Neural cell (in vitro differentiated cells): ENCODE measurements at regions not wholly inside any gene's neighbourhood (a gene's known extent, or its start where the extent isn't known, plus 50 kb on each side); places are given as distances from the start of the nearest gene placed in this dataset.

Experiments
- H2AFZ ChIP-seq: fragments of 200-600, 300-800 bp; sonication (generic), shearing (Covaris generic); 2 replicates; pipeline ENCODE4 v1.6.0; 2014; ENCODE audit warnings: low read depth, mild to moderate bottlenecking, antibody characterized with exemption, low read length, moderate library complexity
- H3F3A ChIP-seq: fragments of 200-600 bp; shearing (Covaris generic); 2 replicates; pipeline ENCODE4 v1.6.1; 2016; ENCODE audit warnings: mild to moderate bottlenecking, moderate library complexity, mixed read lengths, antibody characterized with exemption, low read length; ENCODE audit not compliant: insufficient read depth, poor library complexity, severe bottlenecking
- H3K27ac ChIP-seq: fragments of 200-600, 300-800 bp; sonication (generic), shearing (Covaris generic); 2 replicates; pipeline ENCODE4 v1.5.1; 2014; ENCODE audit warnings: mild to moderate bottlenecking, low read length, moderate library complexity
- H3K27me3 ChIP-seq: fragments of 300-800, 200-600 bp; sonication (generic), shearing (Covaris generic); 2 replicates; pipeline ENCODE4 v1.6.0; 2014; ENCODE audit warnings: mild to moderate bottlenecking, low read depth, low read length, moderate library complexity; ENCODE audit not compliant: insufficient read depth
- H3K36me3 ChIP-seq: fragments of 300-800, 200-600 bp; sonication (generic), shearing (Covaris generic); 2 replicates; pipeline ENCODE4 v1.5.1; 2014; ENCODE audit warnings: mild to moderate bottlenecking, antibody characterized with exemption, low read length, moderate library complexity; ENCODE audit not compliant: insufficient read depth
- H3K4me2 ChIP-seq: fragments of 300-800, 200-600 bp; sonication (generic), shearing (Covaris generic); 2 replicates; pipeline ENCODE4 v1.6.0; 2014; ENCODE audit warnings: mild to moderate bottlenecking, low read length
- H3K4me3 ChIP-seq: fragments of 300-800, 200-600 bp; sonication (generic), shearing (Covaris generic); 2 replicates; pipeline ENCODE4 v1.5.1; 2014; ENCODE audit warnings: mild to moderate bottlenecking, low read length, moderate library complexity
- H3K79me2 ChIP-seq: fragments of 200-600 bp; shearing (Covaris generic); replicated peaks from 2 replicates; pipeline ENCODE4 v1.6.0; 2014; ENCODE audit warnings: mild to moderate bottlenecking, low read length, moderate library complexity; ENCODE audit not compliant: insufficient read depth
- H3K9ac ChIP-seq: fragments of 300-800, 200-600 bp; sonication (generic), shearing (Covaris generic); 2 replicates; pipeline ENCODE4 v1.6.1; 2016; ENCODE audit warnings: mild to moderate bottlenecking, low read length, mixed read lengths
- H3K9me2 ChIP-seq: fragments of 200-600 bp; shearing (Covaris generic); 2 replicates; pipeline ENCODE4 v1.6.1; 2016; ENCODE audit warnings: mild to moderate bottlenecking, low read length, mixed read lengths; ENCODE audit not compliant: insufficient read depth
- H3K9me3 ChIP-seq: fragments of 200-600, 300-800 bp; sonication (generic), shearing (Covaris generic); 2 replicates; pipeline ENCODE4 v1.6.1; 2016; ENCODE audit warnings: mild to moderate bottlenecking, mixed run types, low read length, moderate library complexity, mixed read lengths
- H4K20me1 ChIP-seq: fragments of 200-600 bp; shearing (Covaris generic); 2 replicates; pipeline ENCODE4 v1.6.1; 2016; ENCODE audit warnings: mild to moderate bottlenecking, mixed run types; ENCODE audit not compliant: insufficient read depth
- CTCF ChIP-seq: fragments of 450-650 bp; IDR thresholded peaks from 2 replicates; pipeline ENCODE4 v1.5.1; 2014; ENCODE audit warnings: antibody characterized with exemption, mild to moderate bottlenecking, moderate library complexity; ENCODE audit not compliant: poor library complexity, severe bottlenecking
- EP300 ChIP-seq: fragments of 450-650 bp; conservative IDR thresholded peaks from 2 replicates; pipeline ENCODE4 v1.6.1; 2014; ENCODE audit warnings: antibody characterized with exemption, mild to moderate bottlenecking, moderate library complexity; ENCODE audit not compliant: poor library complexity, severe bottlenecking
- EZH2 ChIP-seq: fragments of 200-600, 300-800 bp; shearing (Covaris generic), sonication (generic); IDR thresholded peaks from 2 replicates; pipeline ENCODE4 v1.6.1; 2014; ENCODE audit warnings: antibody characterized with exemption, low read length, borderline replicate concordance, mild to moderate bottlenecking; ENCODE audit not compliant: insufficient read depth, poor library complexity, severe bottlenecking
- MXI1 ChIP-seq: fragments of 450-650 bp; conservative IDR thresholded peaks from 2 replicates; pipeline ENCODE4 v1.6.1; 2014; ENCODE audit warnings: antibody characterized with exemption, mild to moderate bottlenecking; ENCODE audit not compliant: poor library complexity, severe bottlenecking
- POLR2AphosphoS5 ChIP-seq: IDR thresholded peaks from 2 replicates; pipeline ENCODE4 v1.6.1; 2012
- RAD21 ChIP-seq: fragments of 450-650 bp; conservative IDR thresholded peaks from 2 replicates; pipeline ENCODE4 v1.6.1; 2014; ENCODE audit warnings: antibody characterized with exemption, mild to moderate bottlenecking, moderate library complexity
- REST ChIP-seq: IDR thresholded peaks from 2 replicates; pipeline ENCODE4 v1.6.1; 2012; ENCODE audit warnings: borderline replicate concordance
- SMC3 ChIP-seq: fragments of 450-650 bp; conservative IDR thresholded peaks from 2 replicates; pipeline ENCODE4 v1.6.1; 2014; ENCODE audit warnings: antibody characterized with exemption, mild to moderate bottlenecking, moderate library complexity; ENCODE audit not compliant: poor library complexity
- TAF1 ChIP-seq: IDR thresholded peaks from 2 replicates; pipeline ENCODE4 v1.6.1; 2012; ENCODE audit warnings: low read depth

GRCh38 chr13:44112700-44113329 lies 233.1 kb downstream of the LACC1 start:
- Histone ChIP-seq H3F3A (no peaks in the 10 kb centered on the region), H3K27ac (no peak overlapping the region), H2AFZ (no peak overlapping the region), H3K79me2 (no peaks in the 10 kb centered on the region), H3K9me2 (no peaks in the 10 kb centered on the region), H3K36me3 (no peaks in the 10 kb centered on the region), H3K27me3 (no peaks in the 10 kb centered on the region), H3K9ac (no peak overlapping the region), H4K20me1 (no peaks in the 10 kb centered on the region), H3K4me2 (no peak overlapping the region), H3K4me3 (no peak overlapping the region), H3K9me3 (no peaks in the 10 kb centered on the region)
- TF ChIP-seq POLR2AphosphoS5 (no peak), TAF1 (no peak), REST (no peak), RAD21 (no peak), SMC3 (no peak), MXI1 (no peak), EP300 (no peak), CTCF (no peak), EZH2 (no peak)

GRCh38 chr13:44116562-44117332 lies 237.0 kb downstream of the LACC1 start:
- no peak overlapping the region for H3K9ac ChIP-seq
- no peaks in the 10 kb centered on the region for H3K36me3 ChIP-seq
- no peak overlapping the region for H2AFZ ChIP-seq
- H3K4me2 ChIP-seq: no peak overlapping the region
- TF ChIP-seq SMC3 (no peak), REST (no peak), TAF1 (no peak), MXI1 (no peak), RAD21 (no peak), CTCF (no peak), EP300 (no peak), POLR2AphosphoS5 (no peak), EZH2 (no peak)
- no peaks in the 10 kb centered on the region for H3K79me2 ChIP-seq
- no peak overlapping the region for H3K4me3 ChIP-seq
- no peaks in the 10 kb centered on the region for H3K27me3 ChIP-seq
- H4K20me1 ChIP-seq: no peaks in the 10 kb centered on the region
- H3F3A ChIP-seq: no peaks in the 10 kb centered on the region
- no peaks in the 10 kb centered on the region for H3K9me2 ChIP-seq
- H3K27ac ChIP-seq: no peak overlapping the region
- H3K9me3 ChIP-seq: no peaks in the 10 kb centered on the region
